ENCODE measurements at regions not wholly inside any gene's neighbourhood (a gene's known extent, or its start where the extent isn't known, plus 50 kb on each side); places are given as distances from the start of the nearest gene placed in this dataset.
"Not testable (repeated sequence)": the region's sequence is repeated elsewhere in the genome, so short reads cannot be mapped to it uniquely, and the experiment has no call there.

DNA sequence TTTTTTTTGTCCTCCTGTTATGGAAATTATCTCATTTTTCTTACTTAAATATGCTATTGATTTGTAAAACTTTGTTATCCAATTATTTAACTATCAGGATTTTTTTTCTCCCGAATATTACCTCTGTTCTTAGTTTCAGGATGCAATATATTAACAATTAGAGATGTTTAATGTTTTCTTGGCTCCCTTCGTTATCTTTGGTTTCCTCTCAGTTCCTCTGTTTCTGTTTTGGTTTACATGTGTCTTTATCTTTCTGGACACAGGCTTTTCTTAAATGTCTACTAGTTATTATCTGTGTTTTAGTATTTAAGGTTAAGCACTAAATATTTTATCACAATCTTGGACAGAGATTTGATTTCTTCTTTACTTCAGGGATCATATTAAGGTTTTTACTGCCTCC, 462.2 kb upstream of the SLC10A2 start:
- DNase-seq (ENCODE audit: low spot score), result no peak

DNA sequence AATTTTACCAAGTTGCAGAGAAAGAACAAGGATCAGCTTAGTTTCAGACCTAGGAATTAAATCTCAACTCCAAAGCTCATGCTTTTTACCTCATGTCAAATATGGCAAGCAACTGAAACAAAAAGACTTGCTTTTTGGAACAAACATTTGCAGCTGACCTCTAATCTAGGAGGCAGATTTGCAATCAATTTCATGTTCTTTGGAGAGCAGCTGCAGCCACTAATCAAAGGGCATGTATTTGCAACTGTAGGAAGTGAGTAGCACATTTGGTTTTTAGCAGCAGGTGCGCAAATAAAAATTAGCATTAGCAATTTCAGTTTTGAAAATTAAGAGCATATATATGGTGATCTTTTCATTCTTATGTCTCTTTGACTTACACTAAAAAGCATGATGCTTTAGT, 459.3 kb upstream of the SLC10A2 start:
- DNase-seq (ENCODE audit: low spot score), result no peak

GRCh38 chr13:103523858-103524257, 457.6 kb upstream of the SLC10A2 start:
- DNase-seq (ENCODE audit: low spot score), result no peak

GRCh38 chr13:103521532-103521931, 455.3 kb upstream of the SLC10A2 start:
- DNase-seq (ENCODE audit: low spot score), result no peak

- DNase-seq (ENCODE audit: low spot score), result no peak
These were observed 451.5 kb upstream of the SLC10A2 start for GRCh38 chr13:103517768-103518102.

DNA sequence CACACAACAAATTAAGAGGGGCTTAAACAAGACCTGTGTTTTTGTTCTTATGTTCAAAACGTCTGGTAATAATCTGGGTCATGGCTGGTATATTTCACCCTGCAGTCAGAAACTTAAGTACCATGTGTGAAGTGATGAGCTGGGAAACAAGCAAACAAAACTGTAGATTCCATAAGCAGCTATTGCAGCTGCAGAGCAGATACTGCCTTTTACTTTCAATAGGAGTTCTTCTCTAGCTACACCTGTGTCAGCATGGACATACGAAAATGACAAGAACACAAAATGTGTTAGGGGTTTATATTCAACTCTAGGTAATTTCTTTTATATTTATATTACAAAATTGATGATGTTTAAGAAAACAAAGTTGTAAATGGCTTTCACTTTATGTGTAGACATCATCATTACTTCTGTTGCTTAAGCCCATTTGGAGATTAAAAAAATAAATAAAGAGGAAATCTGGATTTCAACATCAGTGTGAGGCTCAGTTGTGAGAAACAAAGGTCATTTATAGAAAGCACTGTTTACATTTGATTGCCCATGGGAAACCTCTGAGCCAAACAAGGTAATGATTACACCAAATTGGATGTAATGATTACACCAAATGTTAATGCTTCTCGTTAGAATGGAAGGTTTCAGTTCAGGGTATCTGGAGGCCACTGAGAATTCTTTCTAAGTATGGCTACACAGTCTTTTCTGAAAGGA, 451.0 kb upstream of the SLC10A2 start:
- no peak for DNase-seq (ENCODE audit: low spot score)

DNA sequence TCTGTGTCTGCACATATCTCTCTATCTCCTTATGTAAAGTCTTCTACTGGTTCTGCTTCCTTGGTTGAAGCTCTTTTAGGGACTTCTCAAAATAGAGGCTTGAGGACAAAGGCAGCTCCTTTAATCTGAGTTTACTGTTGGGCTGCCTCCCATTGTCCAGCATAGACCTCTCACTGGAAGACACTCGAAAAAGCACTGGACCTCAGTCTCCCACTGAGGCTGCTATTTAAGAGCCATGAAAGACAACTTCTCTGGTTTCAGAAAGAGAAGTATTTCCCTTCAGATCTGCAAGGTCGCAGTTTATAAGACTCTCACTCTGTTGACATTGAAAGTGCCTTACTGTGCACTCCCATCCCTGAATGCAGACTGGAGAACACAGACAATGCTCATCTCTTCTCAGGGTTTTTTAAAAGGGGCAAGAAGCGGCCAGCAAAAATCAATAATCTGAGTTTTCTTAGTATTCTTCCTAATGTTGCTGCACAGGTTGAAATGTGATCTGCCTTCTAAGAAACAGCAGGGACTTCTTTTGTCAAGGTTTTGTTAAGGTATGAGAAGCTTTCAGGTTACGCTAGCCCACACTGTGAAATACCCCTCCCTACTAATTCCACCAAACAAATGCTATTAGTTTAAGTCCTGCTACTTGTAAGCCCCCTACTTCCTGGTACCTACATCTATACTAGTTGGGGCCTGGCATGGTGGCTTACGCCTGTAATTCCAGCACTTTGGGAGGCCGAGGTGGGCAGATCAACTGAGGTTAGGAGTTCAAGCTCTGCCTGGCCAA, 450.0 kb upstream of the SLC10A2 start:
- DNase-seq (ENCODE audit: low spot score), result no peak

GRCh38 chr13:103515410-103515809, 449.2 kb upstream of the SLC10A2 start:
- no peak for DNase-seq (ENCODE audit: low spot score)

GRCh38 chr13:103514619-103515018, 448.4 kb upstream of the SLC10A2 start:
- no peak for DNase-seq (ENCODE audit: low spot score)

DNA sequence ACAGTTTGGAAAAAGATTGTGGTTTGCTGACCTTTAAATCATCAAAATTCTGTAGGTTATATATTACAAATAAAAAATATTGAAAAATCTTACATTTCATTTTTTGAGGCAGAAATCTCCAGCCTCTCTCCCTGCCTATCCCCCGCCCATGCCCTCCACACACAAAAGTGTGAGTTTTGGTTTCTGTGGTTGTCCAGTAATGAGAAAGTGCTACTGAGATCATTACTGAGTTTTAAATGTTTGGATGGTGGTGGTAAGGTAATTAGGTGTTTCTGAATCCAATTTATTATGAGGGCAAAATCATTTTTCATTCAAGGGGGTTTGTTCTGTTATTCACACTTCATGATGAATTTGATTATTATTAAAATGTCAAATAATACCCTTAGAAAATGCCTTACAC, 448.0 kb upstream of the SLC10A2 start:
- DNase-seq (ENCODE audit: low spot score), result no peak

DNA sequence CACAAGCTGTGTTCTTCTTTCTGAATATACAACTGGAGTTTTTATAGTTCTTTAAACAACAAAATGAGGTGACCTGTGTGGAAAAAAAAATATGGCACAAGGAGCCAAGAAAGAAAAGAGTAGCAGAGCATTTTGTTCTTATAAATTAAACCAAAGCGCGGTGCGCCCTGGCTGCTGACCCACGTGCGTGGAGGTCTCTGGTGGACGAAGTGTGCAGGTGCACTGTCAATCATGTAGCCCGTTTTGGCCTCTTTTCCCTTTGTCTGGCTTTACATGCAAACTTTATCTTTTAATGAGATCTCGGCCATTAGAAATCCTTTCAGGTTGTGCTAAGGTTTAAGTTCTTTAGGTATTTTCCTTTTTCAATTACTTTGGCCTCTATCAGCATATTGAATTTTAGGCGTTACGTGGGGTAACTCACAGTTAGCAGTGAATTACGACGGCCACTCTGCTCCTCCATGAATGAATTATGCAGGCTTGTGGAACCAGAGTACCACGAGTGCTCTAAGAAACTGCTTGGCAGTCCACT, 443.9 kb upstream of the SLC10A2 start:
- DNase-seq (ENCODE audit: low spot score), result no peak

GRCh38 chr13:103497404-103497803, 431.2 kb upstream of the SLC10A2 start:
- DNase-seq (ENCODE audit: low spot score), result no peak

DNA sequence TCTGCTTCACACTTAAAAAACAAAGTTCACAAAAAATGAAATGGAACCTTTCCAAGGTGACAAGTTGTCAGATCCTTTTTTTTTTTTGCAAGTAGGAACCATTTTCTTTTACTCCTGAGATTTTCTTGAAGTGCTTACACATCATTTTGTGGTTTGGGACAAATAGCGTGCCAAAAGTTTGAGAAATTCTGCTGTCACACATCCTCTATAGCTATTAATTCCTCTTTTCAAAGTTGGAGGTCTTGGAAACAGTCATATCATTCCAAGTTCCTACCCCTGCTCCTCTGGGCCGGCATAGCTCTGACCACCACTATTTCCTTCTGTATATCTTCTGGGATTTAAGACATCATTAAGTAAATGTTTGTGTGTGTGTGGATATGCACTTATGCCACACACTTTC, 421.6 kb upstream of the SLC10A2 start:
- no peak for DNase-seq (ENCODE audit: low spot score)

DNA sequence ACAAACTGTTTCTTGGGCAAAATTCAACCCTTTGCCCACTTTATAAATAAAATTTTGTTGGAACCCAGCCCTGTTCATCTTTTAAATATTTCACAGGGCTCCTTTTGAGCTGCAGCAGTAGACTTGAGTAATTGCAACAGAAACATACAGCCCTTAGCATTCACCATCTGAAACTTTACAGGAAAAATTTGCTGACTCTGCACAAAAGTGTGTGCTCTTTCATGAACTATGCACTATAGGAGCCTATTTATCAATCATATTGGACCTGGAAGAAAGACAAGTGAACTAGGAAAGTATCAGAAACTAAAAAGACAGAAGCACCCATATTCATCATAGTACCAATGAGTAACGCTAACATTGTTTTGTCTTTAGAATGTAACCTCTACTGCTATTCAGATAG, 406.9 kb upstream of the SLC10A2 start:
- DNase-seq (ENCODE audit: low spot score), result no peak

DNA sequence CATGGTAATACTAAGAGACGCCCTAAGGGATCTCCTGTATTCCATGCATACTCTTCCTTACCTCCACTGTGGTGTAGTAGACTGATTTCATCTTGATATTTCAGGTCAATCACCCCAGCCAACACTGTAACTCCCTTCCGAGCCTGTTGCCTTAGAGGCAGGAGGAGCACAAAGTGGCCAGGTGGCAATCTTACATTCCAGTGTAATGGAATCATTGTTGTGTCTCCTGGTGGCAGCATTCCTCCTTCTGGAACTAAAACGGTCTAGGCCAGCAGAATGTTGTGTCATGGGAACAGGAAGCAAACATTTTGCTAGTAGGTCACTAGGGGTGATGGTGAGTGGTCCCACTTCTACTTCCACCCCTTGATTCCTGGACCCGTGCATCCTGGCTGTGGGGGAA, 405.7 kb upstream of the SLC10A2 start:
- no peak for DNase-seq (ENCODE audit: low spot score)

GRCh38 chr13:103469771-103470170, 403.6 kb upstream of the SLC10A2 start:
- no peak for DNase-seq (ENCODE audit: low spot score)

- DNase-seq (ENCODE audit: low spot score), result no peak
These were observed 400.5 kb upstream of the SLC10A2 start for GRCh38 chr13:103466761-103467160.

- not testable (repeated sequence) for DNase-seq (ENCODE audit: low spot score)
These were observed 394.0 kb upstream of the SLC10A2 start for GRCh38 chr13:103460246-103460645.

- not testable (repeated sequence) for DNase-seq (ENCODE audit: low spot score)
These were observed 390.8 kb upstream of the SLC10A2 start for GRCh38 chr13:103457050-103457449.

- no peak for DNase-seq (ENCODE audit: low spot score)
These were observed 385.4 kb upstream of the SLC10A2 start for GRCh38 chr13:103451656-103452055.

DNA sequence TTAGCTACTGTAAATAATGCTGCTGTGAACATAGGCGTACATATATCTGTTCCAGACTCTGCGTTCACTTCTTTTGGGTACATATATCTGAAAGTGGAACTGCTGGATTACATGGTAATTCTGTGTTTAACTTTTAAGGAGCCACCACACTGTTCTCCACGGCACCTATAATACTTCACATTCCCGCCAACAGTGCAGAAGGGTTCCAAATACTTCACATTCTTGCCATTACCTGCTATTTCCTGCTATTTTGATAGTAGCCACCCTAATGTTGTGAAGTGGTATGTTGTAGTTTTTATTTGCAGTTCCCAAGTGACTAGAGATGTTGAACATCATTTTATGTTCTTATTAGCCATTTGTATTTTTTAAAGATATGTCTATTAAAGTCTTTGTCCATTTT, 377.4 kb upstream of the SLC10A2 start:
- DNase-seq (ENCODE audit: low spot score), result no peak

GRCh38 chr13:103437651-103438050, 371.4 kb upstream of the SLC10A2 start:
- no peak for DNase-seq (ENCODE audit: low spot score)

DNA sequence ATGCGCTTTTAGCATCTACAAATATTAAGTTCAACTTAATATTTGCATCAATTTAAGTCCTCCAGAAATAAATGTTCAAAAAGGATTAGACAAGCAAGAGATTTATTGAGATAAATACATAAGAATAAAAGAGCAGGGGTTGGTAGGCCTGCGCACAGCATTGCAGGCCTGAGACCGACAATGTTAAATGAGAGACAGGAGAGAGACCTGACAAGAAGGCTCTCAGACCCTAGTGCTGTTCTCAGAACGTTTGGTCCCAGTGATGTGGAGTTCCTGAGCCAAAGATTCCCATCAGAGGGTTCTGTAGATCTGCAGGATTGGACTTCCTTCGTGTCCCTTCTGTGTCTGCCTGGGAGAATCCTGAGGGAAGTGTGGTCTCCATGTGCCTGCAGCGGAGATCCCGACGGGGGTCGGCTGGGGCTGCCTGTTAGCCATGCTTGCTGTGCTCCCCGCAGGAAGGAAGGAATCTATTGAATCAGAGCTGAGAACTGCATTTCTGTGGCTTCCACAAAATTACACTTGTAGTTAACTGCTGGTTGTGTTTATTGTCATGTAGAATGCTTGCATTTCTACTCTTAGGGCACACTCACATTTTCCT, 369.9 kb upstream of the SLC10A2 start:
- DNase-seq (ENCODE audit: low spot score), result no peak

Measured in AG08395 (cell line).